ENCODE measurements at regions not wholly inside any gene's neighbourhood (a gene's known extent, or its start where the extent isn't known, plus 50 kb on each side); places are given as distances from the start of the nearest gene placed in this dataset.

DNA sequence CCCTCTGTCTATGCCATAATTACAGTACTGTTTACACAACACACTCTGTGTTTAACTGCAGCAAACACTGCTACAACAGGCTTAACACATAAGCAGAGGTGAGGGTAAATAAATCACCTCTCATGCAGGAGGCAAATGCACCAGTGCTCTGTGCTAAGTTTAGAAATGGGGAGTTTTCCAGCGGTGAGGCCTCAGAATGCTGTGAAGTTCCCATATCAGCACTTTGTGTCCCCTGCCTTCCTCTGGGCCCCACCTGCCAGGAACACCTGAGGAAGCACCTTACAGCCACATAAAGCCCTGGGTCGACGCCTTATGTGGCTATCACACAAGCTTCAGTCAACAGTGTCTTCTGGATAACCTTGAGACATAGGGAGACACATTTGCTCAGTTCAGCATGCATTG is 304.5 kb downstream of the HAPSTR1 start:
- TF ChIP-seq CTCF (IDR thresholded peaks at IDR 0.05 in 4 of 5, conservative IDR thresholded peaks at IDR 0.05 in 1 of 5) (no peak), POLR2A (IDR thresholded peaks at IDR 0.05) (no peak)
